Upper lobe of left lung (tissue), 4 donors: ENCODE measurements at regions not wholly inside any gene's neighbourhood (a gene's known extent, or its start where the extent isn't known, plus 50 kb on each side); places are given as distances from the start of the nearest gene placed in this dataset.

Source experiments
- CTCF ChIP-seq, 6 experiments: fragments of 450-650 bp in 4 of 6; fragments of 200-600 bp in 2 of 6; sonication (generic) in 2 of 6; IDR thresholded peaks; one replicate each; pipeline ENCODE4 v1.5.1; 2016 to 2019; ENCODE audit warnings: antibody characterized with exemption in 6 of 6
- EP300 ChIP-seq, 4 donors: sonication (generic); formaldehyde crosslinking; IDR thresholded peaks; one replicate each; pipeline ENCODE4 v1.5.1; 2017; ENCODE audit warnings: antibody characterized with exemption in 4 of 4, control low read depth in 2 of 4
- POLR2A ChIP-seq, 4 donors: fragments of 450-650 bp; IDR thresholded peaks; one replicate each; pipeline ENCODE4 v1.5.1; 2016 to 2017; ENCODE audit warnings: antibody characterized with exemption in 4 of 4, mild to moderate bottlenecking in 2 of 4
- POLR2AphosphoS5 ChIP-seq, 2 donors: sonication (generic); formaldehyde crosslinking; IDR thresholded peaks; one replicate each; pipeline ENCODE4 v1.5.1; 2017; ENCODE audit warnings: antibody characterized with exemption in 2 of 2

- no peak for TF ChIP-seq CTCF (IDR thresholded peaks at IDR 0.05)
- no peak for TF ChIP-seq POLR2A (IDR thresholded peaks at IDR 0.05)
- TF ChIP-seq POLR2AphosphoS5 (IDR thresholded peaks at IDR 0.05) = no peak
- no peak for TF ChIP-seq EP300 (IDR thresholded peaks at IDR 0.05)
These were observed 215.5 kb upstream of the LRTM1 start for GRCh38 chr3:55143336-55143735.
